ENCODE measurements at regions not wholly inside any gene's neighbourhood (a gene's known extent, or its start where the extent isn't known, plus 50 kb on each side); places are given as distances from the start of the nearest gene placed in this dataset.

- no peak for DNase-seq (ENCODE audit: low read depth)
- no peak overlapping the region for H3K4me3 ChIP-seq (ENCODE audit: low read depth, low read length)
- no peak for TF ChIP-seq CTCF (conservative IDR thresholded peaks at IDR 0.05; ENCODE audit: low read depth, low read length)
Measured at GRCh38 chrY:7746781-7747180, 835.2 kb upstream of the AMELY start.

GRCh38 chrY:7745581-7745901 lies 834.0 kb upstream of the AMELY start:
- TF ChIP-seq CTCF (conservative IDR thresholded peaks at IDR 0.05; ENCODE audit: low read depth, low read length) = no peak
- DNase-seq (ENCODE audit: low read depth) = no peak
- H3K4me3 ChIP-seq (ENCODE audit: low read depth, low read length) = no peak overlapping the region

GRCh38 chrY:7744691-7745580 lies 833.4 kb upstream of the AMELY start:
- no peak for DNase-seq (ENCODE audit: low read depth)
- no peak overlapping the region for H3K4me3 ChIP-seq (ENCODE audit: low read depth, low read length)
- peak; percentile 29 for TF ChIP-seq CTCF (conservative IDR thresholded peaks at IDR 0.05; ENCODE audit: low read depth, low read length)

- TF ChIP-seq CTCF (conservative IDR thresholded peaks at IDR 0.05; ENCODE audit: low read depth, low read length) = no peak
- DNase-seq (ENCODE audit: low read depth) = no peak
- no peak overlapping the region for H3K4me3 ChIP-seq (ENCODE audit: low read depth, low read length)
Measured at GRCh38 chrY:7736847-7737365, 825.4 kb upstream of the AMELY start.

GRCh38 chrY:7731651-7732050 lies 820.1 kb upstream of the AMELY start:
- no peak overlapping the region for H3K4me3 ChIP-seq (ENCODE audit: low read depth, low read length)
- no peak for TF ChIP-seq CTCF (conservative IDR thresholded peaks at IDR 0.05; ENCODE audit: low read depth, low read length)
- no peak for DNase-seq (ENCODE audit: low read depth)

GRCh38 chrY:7730664-7731063 lies 819.1 kb upstream of the AMELY start:
- no peak overlapping the region for H3K4me3 ChIP-seq (ENCODE audit: low read depth, low read length)
- TF ChIP-seq CTCF (conservative IDR thresholded peaks at IDR 0.05; ENCODE audit: low read depth, low read length) = no peak

GRCh38 chrY:7730071-7730470 lies 818.5 kb upstream of the AMELY start:
- no peak for DNase-seq (ENCODE audit: low read depth)
- H3K4me3 ChIP-seq (ENCODE audit: low read depth, low read length) = no peak overlapping the region
- TF ChIP-seq CTCF (conservative IDR thresholded peaks at IDR 0.05; ENCODE audit: low read depth, low read length) = no peak

More at GRCh38 chrY:7730664-7731063, 819.1 kb upstream of the AMELY start:
- no peak for DNase-seq (ENCODE audit: low read depth)

Measured in epithelial cell of proximal tubule (primary cell).